ENCODE measurements at regions not wholly inside any gene's neighbourhood (a gene's known extent, or its start where the extent isn't known, plus 50 kb on each side); places are given as distances from the start of the nearest gene placed in this dataset.

DNA sequence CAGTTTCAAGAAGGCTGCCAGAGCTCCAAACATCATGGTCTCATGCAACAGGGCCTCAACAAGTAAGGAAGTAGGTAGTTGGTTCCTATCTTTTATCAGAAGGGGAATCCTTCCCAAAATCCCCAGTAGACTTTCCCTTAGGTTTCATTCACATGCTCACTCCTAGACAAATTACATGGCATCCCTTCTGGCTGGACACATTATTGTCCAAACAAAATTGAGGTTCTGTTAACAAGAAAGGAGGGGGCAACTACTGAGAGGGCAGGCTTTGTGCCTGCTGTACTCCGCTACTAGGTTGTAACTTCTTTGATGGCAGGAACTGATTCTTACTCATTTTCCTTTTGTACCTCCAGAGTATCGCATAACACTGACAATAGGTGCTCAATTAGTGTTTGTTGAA, 56.0 kb upstream of the OSMR start (continued):
- TF ChIP-seq, protein P1, sequence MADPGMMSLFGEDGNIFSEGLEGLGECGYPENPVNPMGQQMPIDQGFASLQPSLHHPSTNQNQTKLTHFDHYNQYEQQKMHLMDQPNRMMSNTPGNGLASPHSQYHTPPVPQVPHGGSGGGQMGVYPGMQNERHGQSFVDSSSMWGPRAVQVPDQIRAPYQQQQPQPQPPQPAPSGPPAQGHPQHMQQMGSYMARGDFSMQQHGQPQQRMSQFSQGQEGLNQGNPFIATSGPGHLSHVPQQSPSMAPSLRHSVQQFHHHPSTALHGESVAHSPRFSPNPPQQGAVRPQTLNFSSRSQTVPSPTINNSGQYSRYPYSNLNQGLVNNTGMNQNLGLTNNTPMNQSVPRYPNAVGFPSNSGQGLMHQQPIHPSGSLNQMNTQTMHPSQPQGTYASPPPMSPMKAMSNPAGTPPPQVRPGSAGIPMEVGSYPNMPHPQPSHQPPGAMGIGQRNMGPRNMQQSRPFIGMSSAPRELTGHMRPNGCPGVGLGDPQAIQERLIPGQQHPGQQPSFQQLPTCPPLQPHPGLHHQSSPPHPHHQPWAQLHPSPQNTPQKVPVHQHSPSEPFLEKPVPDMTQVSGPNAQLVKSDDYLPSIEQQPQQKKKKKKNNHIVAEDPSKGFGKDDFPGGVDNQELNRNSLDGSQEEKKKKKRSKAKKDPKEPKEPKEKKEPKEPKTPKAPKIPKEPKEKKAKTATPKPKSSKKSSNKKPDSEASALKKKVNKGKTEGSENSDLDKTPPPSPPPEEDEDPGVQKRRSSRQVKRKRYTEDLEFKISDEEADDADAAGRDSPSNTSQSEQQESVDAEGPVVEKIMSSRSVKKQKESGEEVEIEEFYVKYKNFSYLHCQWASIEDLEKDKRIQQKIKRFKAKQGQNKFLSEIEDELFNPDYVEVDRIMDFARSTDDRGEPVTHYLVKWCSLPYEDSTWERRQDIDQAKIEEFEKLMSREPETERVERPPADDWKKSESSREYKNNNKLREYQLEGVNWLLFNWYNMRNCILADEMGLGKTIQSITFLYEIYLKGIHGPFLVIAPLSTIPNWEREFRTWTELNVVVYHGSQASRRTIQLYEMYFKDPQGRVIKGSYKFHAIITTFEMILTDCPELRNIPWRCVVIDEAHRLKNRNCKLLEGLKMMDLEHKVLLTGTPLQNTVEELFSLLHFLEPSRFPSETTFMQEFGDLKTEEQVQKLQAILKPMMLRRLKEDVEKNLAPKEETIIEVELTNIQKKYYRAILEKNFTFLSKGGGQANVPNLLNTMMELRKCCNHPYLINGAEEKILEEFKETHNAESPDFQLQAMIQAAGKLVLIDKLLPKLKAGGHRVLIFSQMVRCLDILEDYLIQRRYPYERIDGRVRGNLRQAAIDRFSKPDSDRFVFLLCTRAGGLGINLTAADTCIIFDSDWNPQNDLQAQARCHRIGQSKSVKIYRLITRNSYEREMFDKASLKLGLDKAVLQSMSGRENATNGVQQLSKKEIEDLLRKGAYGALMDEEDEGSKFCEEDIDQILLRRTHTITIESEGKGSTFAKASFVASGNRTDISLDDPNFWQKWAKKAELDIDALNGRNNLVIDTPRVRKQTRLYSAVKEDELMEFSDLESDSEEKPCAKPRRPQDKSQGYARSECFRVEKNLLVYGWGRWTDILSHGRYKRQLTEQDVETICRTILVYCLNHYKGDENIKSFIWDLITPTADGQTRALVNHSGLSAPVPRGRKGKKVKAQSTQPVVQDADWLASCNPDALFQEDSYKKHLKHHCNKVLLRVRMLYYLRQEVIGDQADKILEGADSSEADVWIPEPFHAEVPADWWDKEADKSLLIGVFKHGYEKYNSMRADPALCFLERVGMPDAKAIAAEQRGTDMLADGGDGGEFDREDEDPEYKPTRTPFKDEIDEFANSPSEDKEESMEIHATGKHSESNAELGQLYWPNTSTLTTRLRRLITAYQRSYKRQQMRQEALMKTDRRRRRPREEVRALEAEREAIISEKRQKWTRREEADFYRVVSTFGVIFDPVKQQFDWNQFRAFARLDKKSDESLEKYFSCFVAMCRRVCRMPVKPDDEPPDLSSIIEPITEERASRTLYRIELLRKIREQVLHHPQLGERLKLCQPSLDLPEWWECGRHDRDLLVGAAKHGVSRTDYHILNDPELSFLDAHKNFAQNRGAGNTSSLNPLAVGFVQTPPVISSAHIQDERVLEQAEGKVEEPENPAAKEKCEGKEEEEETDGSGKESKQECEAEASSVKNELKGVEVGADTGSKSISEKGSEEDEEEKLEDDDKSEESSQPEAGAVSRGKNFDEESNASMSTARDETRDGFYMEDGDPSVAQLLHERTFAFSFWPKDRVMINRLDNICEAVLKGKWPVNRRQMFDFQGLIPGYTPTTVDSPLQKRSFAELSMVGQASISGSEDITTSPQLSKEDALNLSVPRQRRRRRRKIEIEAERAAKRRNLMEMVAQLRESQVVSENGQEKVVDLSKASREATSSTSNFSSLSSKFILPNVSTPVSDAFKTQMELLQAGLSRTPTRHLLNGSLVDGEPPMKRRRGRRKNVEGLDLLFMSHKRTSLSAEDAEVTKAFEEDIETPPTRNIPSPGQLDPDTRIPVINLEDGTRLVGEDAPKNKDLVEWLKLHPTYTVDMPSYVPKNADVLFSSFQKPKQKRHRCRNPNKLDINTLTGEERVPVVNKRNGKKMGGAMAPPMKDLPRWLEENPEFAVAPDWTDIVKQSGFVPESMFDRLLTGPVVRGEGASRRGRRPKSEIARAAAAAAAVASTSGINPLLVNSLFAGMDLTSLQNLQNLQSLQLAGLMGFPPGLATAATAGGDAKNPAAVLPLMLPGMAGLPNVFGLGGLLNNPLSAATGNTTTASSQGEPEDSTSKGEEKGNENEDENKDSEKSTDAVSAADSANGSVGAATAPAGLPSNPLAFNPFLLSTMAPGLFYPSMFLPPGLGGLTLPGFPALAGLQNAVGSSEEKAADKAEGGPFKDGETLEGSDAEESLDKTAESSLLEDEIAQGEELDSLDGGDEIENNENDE (IDR thresholded peaks at IDR 0.05; ENCODE audit: insufficient replicate concordance, low read length): no peak
- TF ChIP-seq, protein P2, sequence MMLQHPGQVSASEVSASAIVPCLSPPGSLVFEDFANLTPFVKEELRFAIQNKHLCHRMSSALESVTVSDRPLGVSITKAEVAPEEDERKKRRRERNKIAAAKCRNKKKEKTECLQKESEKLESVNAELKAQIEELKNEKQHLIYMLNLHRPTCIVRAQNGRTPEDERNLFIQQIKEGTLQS (IDR thresholded peaks at IDR 0.05; ENCODE audit: insufficient read depth, low read depth, low read length): no peak
- TF ChIP-seq EGR1 (IDR thresholded peaks at IDR 0.05; ENCODE audit: borderline replicate concordance, low read depth, low read length): no peak
- no peak for TF ChIP-seq RAD21 (IDR thresholded peaks at IDR 0.05 in 1 of 2, conservative IDR thresholded peaks at IDR 0.05 in 1 of 2; ENCODE audit: low read depth in 2 of 2, low read length in 2 of 2)
- TF ChIP-seq SIRT6 (IDR thresholded peaks at IDR 0.05; ENCODE audit: low read length): no peak
- TF ChIP-seq, protein P3, sequence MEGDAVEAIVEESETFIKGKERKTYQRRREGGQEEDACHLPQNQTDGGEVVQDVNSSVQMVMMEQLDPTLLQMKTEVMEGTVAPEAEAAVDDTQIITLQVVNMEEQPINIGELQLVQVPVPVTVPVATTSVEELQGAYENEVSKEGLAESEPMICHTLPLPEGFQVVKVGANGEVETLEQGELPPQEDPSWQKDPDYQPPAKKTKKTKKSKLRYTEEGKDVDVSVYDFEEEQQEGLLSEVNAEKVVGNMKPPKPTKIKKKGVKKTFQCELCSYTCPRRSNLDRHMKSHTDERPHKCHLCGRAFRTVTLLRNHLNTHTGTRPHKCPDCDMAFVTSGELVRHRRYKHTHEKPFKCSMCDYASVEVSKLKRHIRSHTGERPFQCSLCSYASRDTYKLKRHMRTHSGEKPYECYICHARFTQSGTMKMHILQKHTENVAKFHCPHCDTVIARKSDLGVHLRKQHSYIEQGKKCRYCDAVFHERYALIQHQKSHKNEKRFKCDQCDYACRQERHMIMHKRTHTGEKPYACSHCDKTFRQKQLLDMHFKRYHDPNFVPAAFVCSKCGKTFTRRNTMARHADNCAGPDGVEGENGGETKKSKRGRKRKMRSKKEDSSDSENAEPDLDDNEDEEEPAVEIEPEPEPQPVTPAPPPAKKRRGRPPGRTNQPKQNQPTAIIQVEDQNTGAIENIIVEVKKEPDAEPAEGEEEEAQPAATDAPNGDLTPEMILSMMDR (IDR thresholded peaks at IDR 0.05; ENCODE audit: control extremely low read depth in 1 of 3, insufficient read depth in 1 of 3, low read depth in 1 of 3, low read length in 3 of 3): no peak
- TF ChIP-seq GTF2F1 (IDR thresholded peaks at IDR 0.05; ENCODE audit: borderline replicate concordance, low read depth, low read length): no peak

Data from H1 (cell line).